HS-5 (cell line): ENCODE measurements at regions not wholly inside any gene's neighbourhood (a gene's known extent, or its start where the extent isn't known, plus 50 kb on each side); places are given as distances from the start of the nearest gene placed in this dataset.

Source experiments
- DNase-seq: peaks from one replicate; pipeline ENCODE4 v3.0.0-alpha.2; 2012; ENCODE audit warnings: low read depth

DNA sequence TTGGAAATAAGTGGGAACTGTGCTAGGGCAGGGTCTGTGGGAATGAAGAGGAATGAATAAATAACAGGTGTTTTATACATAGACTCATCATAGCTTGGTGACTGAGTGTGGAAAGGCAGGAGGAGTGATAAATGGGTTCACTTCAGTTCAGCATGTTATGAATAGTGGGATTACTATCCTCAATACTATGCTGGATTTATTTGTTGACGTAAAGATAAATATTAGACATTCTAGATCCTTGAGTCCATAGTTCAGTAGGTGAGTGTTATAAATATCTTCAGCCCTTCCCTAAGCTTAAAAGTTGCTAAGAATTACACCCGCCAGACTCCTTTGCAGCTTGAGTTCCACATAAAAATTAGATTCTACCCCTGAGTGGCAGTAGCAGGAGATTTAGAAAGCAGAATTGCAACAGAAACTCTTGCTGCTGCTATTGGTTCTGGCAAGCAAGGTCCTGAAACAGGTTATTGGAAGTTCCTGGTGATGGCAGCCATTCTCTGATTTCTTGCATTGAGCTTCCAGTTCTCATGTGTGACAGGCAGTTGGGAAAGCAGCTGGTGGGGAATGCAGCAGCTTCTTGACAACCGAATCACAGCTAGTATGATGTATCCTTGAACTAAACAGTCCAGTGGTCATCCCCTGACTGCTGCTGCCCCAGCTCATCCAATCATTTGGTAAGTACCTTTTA, 1558.9 kb downstream of the FAM181B start:
- DNase-seq = no peak

DNA sequence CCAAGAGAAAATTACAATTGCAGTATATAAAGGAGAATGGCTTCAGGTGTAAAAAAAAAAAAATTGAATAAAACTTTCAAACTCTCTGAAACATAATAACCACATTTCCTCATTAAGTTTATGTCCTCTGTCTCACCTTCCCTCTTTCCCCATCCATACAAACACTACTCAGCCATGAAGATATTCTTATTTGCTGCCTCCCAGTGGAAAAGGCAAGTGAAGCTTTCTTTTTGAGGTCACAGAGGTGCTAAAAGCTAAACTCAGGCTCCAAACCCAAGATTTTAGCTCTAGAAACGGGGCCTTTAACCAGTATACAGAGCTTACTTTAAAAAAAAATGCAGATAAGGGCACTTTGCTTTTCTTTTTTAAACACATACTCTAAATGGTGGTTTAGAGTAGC, 1568.5 kb downstream of the FAM181B start:
- DNase-seq = no peak

- DNase-seq = no peak
Observed at GRCh38 chr11:81159900-81160299, 1573.8 kb downstream of the FAM181B start.

GRCh38 chr11:81135570-81135969, 1598.1 kb downstream of the FAM181B start:
- no peak for DNase-seq

- DNase-seq = no peak
Observed at GRCh38 chr11:81129618-81130017, 1604.0 kb downstream of the FAM181B start.

GRCh38 chr11:81112718-81113117, 1620.9 kb downstream of the FAM181B start:
- no peak for DNase-seq

DNA sequence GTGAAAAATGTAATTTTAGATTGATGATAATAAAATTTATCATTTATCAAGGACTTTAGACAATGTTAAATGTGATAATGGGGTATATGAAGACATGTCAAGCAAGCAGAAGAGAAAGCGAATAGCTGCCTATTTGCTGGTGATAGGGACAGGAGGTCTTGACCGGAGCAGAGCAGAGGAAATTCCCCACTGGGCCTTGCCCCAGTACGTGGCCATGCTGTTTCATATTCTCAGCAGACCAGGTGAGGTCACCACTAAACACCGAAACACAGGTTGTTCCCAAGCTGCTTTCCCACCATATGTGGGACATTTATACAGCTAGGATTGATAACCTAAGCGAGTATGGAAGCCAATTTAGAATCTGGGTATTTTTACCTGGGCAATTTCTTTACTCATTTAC, 1629.6 kb downstream of the FAM181B start:
- no peak for DNase-seq

DNA sequence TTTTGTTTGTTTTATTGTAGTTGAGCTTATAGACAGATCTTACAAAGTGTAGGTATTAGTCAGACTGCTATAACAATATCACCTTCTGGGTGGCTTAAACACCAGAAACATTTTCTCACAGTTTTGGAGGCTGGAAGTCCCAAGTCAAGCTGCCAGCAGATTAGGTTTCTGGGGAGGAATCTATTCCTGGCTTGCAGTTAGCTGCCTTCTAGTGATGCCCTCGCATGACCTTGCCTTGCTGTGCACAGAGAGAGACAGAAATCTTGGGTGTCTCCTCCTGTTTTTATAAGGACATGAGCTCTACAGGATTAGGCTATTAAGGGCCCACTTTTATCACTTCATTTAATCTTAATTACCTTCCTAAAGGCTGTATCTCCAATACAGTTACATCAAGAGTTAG, 1635.2 kb downstream of the FAM181B start:
- DNase-seq = no peak

GRCh38 chr11:81092522-81092921, 1641.1 kb downstream of the FAM181B start:
- no peak for DNase-seq

- DNase-seq = no peak
Observed at GRCh38 chr11:81089242-81089641, 1644.4 kb downstream of the FAM181B start.

- DNase-seq = no peak
Observed at GRCh38 chr11:81080476-81080875, 1639.6 kb upstream of the TENM4 start.

DNA sequence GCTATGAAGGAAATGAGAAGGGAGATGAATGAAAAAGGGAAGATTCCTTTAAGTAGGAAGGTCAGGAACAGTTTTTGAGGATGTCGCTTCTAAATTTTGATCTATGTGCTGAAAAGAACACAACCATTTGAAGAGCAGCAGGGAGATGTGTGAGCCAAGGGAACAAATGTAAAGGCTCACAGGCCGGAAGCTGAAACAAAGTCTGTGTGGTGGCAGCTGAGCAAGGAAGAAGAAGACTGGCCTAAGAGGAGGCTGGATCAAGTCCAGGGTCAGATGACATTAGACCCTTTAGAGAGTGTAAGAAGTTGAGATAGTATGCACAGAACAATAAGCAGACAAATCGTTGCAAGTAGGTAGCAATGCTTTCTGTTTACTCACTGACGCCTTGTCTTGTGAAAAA, 1631.4 kb upstream of the TENM4 start:
- DNase-seq = no peak

DNA sequence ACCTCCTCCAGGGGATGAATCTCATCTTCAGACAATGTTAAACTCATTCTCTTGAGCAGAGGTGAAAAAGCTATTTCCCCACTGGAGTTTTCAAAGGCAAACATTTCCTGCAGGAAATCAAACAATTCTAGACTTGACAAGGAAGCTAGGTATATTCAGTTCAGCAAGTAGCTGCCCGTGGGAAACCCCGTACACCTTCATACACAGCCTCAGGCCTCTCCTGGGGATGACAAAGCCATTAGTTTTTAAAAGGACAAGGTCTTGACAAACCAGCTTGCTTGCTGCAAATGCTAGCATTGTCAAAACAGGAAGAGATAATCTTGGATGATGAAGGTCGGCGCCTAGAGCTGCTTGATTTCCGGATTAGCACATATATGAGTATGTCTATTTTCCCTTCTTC, 1630.8 kb upstream of the TENM4 start:
- DNase-seq = no peak

DNA sequence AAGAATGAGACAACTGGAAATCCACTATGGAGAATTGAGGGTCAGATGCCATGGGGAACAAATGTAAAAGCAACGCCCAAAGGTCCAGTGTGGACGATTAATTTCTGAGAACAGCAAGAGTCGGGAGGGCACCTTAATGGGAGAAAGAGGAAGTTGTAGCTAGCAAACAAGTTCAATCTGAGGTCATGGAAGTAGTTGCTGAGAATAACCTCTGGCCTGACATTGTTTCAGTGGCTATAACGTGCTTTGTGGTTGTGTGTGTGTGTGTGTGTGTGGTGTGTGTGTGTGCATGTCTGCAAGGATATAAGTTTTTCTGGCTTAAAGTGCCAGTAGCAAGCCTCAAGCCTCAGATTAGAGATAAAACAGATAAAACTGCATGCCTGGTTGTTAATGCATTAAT, 1630.1 kb upstream of the TENM4 start:
- no peak for DNase-seq

DNA sequence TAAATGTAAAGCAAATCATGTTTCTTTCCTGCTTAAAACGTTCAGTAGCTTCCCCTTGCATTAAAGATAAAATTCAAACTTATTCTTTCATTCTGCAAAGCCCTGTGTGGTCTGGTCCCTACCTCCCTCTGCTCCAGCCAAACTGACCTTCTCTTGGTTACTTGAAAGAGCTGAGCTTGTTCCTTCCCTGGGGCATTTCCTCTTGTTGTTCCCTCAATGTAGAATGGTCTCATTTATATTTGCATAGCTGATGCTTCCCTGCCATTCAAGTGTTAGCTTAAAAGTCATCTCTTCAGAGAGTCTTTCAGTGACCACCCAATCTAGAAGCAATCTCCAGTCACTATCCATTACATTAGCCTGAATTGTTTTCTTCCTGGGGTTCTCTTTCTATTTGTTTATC, 1618.5 kb upstream of the TENM4 start:
- DNase-seq = no peak

- DNase-seq = no peak
Observed at GRCh38 chr11:81052344-81053158, 1611.7 kb upstream of the TENM4 start.

GRCh38 chr11:81039916-81040524, 1599.2 kb upstream of the TENM4 start:
- DNase-seq = no peak

DNA sequence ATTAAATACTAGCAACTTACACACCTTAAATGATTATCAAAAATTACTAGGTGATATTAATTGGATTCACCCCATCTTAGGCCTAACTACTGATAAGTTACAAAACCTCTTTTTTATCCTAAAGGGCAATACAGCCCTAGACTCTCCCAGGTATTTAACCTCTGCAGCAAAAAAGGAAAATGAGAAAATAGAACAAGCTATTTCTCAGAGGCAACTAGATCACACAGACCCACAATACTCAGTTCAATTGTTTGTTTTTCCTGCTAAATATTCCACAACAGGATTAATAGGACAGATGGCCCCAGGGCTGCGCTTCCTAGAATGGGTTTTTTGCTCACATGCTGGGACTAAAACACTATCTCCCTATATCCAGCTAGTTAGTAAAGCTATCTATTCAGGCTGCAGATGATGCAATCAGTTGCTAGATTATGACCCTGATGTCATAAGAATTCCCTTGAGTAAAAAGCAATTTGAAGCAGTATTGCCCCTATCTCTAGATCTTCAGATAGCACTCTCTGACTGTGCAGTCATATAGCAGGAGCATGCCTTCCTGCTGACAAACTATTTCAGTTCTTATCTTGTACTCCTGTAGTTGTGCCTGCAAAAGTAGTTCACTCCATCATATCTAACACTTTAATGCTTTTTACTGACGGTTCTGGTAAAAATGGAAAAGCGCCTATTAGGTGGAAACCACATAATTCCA, 1595.5 kb upstream of the TENM4 start:
- no peak for DNase-seq

- DNase-seq = no peak
Observed at GRCh38 chr11:81033779-81034540, 1593.1 kb upstream of the TENM4 start.

GRCh38 chr11:81032906-81033305, 1592.1 kb upstream of the TENM4 start:
- no peak for DNase-seq

DNA sequence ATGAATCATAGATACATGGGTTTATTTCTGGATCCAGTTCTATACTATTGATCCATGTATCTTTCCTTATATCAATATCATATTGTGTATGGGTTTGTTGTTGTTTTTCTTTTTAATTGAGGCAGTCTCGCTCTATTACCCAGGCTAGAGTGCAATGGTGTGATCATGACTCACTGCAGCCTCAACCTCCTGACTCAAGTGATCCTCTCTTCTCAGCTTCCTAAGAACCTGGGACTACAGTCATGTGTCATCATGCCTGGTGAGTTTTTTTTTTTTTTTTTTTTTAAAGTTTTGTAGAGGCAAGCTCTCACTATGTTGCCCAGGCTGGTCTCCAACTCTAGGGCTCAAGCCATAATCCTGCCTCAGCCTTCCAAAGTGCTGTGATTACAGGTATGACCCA, 1589.4 kb upstream of the TENM4 start:
- no peak for DNase-seq

DNA sequence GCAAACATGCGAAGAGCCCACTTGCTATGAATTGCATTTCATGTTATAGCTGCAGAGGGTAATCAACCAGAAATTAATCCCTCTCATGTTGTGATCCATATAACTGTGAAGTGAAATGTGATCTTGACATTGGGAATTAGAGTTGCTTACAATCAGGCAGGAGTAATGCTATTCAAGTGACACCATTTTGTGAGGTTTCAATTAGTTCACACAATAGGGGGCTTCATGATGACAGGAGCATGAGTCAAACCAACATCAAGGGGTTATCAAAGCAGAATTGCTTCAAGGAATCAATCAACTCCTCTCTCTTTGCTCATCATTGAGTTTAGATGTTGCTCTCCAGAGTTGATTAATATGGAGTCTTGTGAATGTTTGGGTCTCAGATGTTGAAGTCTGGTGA, 1585.2 kb upstream of the TENM4 start:
- no peak for DNase-seq
